BLaER1 treated with 17β-estradiol and CSF1 and Interleukin-3, amounts not matched to agents 10 nM and 100 nM (cell line): ENCODE measurements at regions not wholly inside any gene's neighbourhood (a gene's known extent, or its start where the extent isn't known, plus 50 kb on each side); places are given as distances from the start of the nearest gene placed in this dataset.
"Not testable (repeated sequence)": the region's sequence is repeated elsewhere in the genome, so short reads cannot be mapped to it uniquely, and the experiment has no call there.

Experiments
- H3K27ac ChIP-seq, 11 experiments: shearing (Covaris generic); formaldehyde crosslinking; 2 replicates each; pipeline ENCODE4 v1.8.1; 2022
- H3K27me3 ChIP-seq, 11 experiments: shearing (Covaris generic); formaldehyde crosslinking; 2 replicates each; pipeline ENCODE4 v1.8.1; 2022
- H3K36me3 ChIP-seq, 11 experiments: shearing (Covaris generic); formaldehyde crosslinking; 2 replicates each; pipeline ENCODE4 v1.8.1; 2022
- H3K4me1 ChIP-seq, 10 experiments: shearing (Covaris generic); formaldehyde crosslinking; 2 replicates each; pipeline ENCODE4 v1.8.1; 2022
- H3K4me2 ChIP-seq, 11 experiments: shearing (Covaris generic); formaldehyde crosslinking; 2 replicates each; pipeline ENCODE4 v1.8.1; 2022
- H3K4me3 ChIP-seq, 10 experiments: shearing (Covaris generic); formaldehyde crosslinking; 2 replicates each; pipeline ENCODE4 v1.8.1; 2022
- H3K9ac ChIP-seq, 11 experiments: shearing (Covaris generic); formaldehyde crosslinking; 2 replicates each; pipeline ENCODE4 v1.8.1; 2022
- H3K9me3 ChIP-seq, 11 experiments: shearing (Covaris generic); formaldehyde crosslinking; replicated peaks in 1 of 11; 2 replicates each; pipeline ENCODE4 v1.8.1; 2022
- H4K20me1 ChIP-seq, 11 experiments: shearing (Covaris generic); formaldehyde crosslinking; 2 replicates each; pipeline ENCODE4 v1.8.1; 2022
- Cebpa-rat ChIP-seq, 11 experiments: shearing (Covaris generic); IDR thresholded peaks; 2 replicates each; pipeline ENCODE4 v1.8.1; 2022

DNA sequence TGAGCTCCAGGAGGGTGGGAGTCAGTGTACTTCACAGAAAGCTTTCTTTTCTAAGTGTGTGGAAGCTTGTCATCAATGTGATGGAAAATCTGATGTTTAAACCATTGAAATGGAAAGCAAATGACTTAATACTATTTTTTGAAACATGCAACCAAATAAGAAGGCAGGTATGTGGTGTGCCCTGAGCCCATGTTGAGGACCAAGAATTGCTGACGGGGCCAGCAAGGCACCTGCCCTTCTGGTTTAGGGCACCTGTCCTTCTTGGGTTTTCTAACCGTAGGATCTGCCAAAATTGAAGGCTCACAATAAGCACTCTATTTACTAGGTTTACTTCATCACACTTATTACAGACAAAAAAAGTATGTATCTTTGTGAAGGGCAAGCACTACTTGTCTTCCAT is 537.7 kb downstream of the SOCS6 start:
- H3K9me3 ChIP-seq, result no peaks in the 10 kb centered on the region
- no peaks in the 10 kb centered on the region for H3K36me3 ChIP-seq
- no peaks in the 10 kb centered on the region for H3K27me3 ChIP-seq
- TF ChIP-seq Cebpa-rat (IDR thresholded peaks at IDR 0.05), result no peak
- H4K20me1 ChIP-seq, result no peaks in the 10 kb centered on the region
- no peak overlapping the region for H3K9ac ChIP-seq
- no peak overlapping the region for H3K4me3 ChIP-seq
- H3K4me1 ChIP-seq, result no peaks in the 10 kb centered on the region
- no peak overlapping the region for H3K4me2 ChIP-seq
- H3K27ac ChIP-seq, result no peak overlapping the region

DNA sequence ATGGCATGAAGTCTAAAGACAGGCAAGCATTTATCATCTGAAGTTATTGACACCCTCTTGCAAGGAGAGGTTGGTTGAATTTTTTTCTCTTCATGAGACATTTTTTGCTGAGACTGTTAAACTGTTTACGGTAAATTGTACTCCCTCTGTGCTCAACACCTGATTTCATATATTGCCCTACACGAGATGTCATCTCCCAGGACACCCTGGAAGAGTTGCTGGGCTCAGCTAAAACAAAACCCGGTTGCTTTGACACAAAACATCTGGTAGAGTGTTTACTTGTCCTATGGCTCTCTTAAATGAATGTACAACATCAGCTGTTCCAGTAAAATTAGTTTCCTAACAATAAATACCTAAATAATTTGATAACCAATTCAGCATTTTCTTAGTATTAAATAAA is 533.8 kb downstream of the SOCS6 start:
- H3K4me1 ChIP-seq, result no peaks in the 10 kb centered on the region
- H3K27ac ChIP-seq, result no peak overlapping the region
- H3K9ac ChIP-seq, result no peak overlapping the region
- no peaks in the 10 kb centered on the region for H4K20me1 ChIP-seq
- no peaks in the 10 kb centered on the region for H3K36me3 ChIP-seq
- no peak for TF ChIP-seq Cebpa-rat (IDR thresholded peaks at IDR 0.05)
- no peak overlapping the region for H3K4me2 ChIP-seq
- H3K9me3 ChIP-seq, result no peaks in the 10 kb centered on the region
- H3K27me3 ChIP-seq, result no peaks in the 10 kb centered on the region
- H3K4me3 ChIP-seq, result no peak overlapping the region

DNA sequence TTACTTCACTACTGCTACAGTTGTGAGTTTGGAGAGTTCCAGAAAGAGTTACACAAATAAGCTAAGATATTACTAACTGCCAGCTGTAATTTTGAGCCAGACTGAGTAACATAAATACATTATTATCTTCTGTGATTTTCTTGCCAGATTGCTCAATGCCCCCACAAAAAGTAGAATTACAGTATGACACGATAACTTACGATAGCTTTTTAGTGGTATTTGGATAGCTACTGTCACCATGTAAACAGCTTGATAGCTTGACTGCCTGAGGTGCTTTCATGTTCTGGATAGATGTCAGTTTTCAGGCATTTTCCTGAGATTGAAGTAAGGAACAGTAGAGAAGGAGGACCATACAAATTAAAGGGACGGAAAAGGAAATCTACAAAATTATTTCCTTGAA is 533.3 kb downstream of the SOCS6 start:
- Histone ChIP-seq H3K36me3 (no peaks in the 10 kb centered on the region), H3K4me2 (no peak overlapping the region), H4K20me1 (no peaks in the 10 kb centered on the region), H3K27ac (no peak overlapping the region), H3K27me3 (no peaks in the 10 kb centered on the region), H3K9ac (no peak overlapping the region), H3K4me1 (no peaks in the 10 kb centered on the region), H3K9me3 (no peaks in the 10 kb centered on the region), H3K4me3 (no peak overlapping the region)
- TF ChIP-seq Cebpa-rat (IDR thresholded peaks at IDR 0.05), result no peak

DNA sequence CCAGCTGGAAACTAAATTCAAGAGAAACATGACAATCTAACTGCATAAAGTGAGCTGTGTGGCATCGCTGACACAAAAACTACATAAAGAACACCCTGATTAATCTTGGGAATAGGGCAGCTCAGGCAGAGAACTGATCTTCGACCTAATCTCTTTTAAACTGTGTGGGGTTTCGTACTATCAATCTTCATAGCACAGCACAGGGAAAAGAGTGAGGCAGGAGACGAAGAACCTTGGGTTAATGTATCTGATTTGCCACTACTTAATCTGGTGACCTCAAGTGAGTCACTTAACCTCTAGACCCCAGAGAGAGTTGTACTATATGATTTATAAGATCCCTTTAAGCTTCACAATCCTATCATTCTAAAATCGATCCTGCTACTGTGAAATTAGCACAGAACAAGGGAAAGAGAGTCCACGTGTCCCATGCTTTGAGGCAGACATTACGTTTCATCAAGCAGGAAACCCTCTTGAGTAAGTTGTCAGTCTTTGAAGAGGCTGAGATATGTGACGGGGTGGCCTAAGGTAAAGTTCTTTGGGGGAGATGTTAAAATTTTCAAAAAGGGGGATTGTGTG is 519.7 kb downstream of the SOCS6 start:
- no peak for TF ChIP-seq Cebpa-rat (IDR thresholded peaks at IDR 0.05)
- H3K4me1 ChIP-seq, result no peaks in the 10 kb centered on the region
- H3K4me3 ChIP-seq, result no peak overlapping the region
- H3K36me3 ChIP-seq, result no peaks in the 10 kb centered on the region
- no peak overlapping the region for H3K4me2 ChIP-seq
- H3K27me3 ChIP-seq, result no peaks in the 10 kb centered on the region
- H3K9me3 ChIP-seq, result no peaks in the 10 kb centered on the region
- no peak overlapping the region for H3K27ac ChIP-seq
- H3K9ac ChIP-seq, result no peak overlapping the region
- H4K20me1 ChIP-seq, result no peaks in the 10 kb centered on the region

DNA sequence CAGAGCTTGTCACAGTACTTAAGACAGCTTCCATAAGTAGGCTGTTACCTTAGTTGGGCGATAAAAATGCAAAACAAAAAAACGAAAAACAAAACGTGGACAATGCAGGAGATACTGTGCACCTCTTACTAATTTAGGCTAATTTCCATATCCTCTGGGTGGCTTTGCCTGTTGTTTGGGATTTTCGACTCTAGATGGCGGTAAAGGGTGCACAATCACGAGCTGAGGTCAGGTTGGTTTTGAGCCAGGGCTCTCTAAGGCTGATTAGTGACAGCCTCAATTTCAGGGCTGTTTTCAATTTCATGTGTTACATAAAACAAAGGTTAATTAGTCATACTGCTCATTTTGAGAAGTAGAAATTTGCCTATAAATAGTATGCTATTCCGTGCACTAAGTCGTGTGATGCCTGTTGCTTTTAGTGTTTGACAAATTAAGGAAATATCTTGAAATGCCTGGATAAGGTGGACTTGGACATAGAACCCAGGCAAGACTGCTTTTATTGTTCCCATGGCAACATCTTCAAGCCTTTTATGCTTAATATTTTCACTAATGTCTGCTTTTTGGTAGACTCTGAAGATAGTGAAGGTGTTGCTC is 493.1 kb downstream of the SOCS6 start:
- Histone ChIP-seq H3K9me3 (no peaks in the 10 kb centered on the region), H3K9ac (no peak overlapping the region), H3K27ac (no peak overlapping the region), H3K4me3 (no peak overlapping the region), H3K36me3 (no peaks in the 10 kb centered on the region), H4K20me1 (no peaks in the 10 kb centered on the region), H3K4me2 (no peak overlapping the region), H3K27me3 (no peaks in the 10 kb centered on the region), H3K4me1 (no peaks in the 10 kb centered on the region)
- no peak for TF ChIP-seq Cebpa-rat (IDR thresholded peaks at IDR 0.05)

DNA sequence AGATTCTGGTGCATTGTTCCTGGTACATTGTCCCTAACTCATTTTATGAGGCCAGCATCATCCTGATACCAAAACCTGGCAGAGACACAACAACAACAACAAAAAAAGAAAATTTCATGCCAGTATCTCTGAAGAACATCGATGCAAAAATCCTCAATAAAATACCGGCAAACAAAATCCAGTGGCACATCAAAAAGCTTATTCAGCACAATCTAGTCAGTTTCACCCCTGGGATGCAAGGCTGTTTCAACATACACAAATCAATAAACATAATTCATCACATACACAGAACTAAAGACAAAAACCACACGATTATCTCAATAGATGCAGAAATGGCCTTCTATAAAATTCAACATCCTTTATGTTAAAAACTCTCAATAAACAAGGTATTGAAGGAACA is 477.4 kb downstream of the SOCS6 start:
- not testable (repeated sequence) for H4K20me1 ChIP-seq, H3K9me3 ChIP-seq, H3K4me1 ChIP-seq, H3K27me3 ChIP-seq, H3K9ac ChIP-seq, H3K27ac ChIP-seq, H3K4me3 ChIP-seq, H3K36me3 ChIP-seq, H3K4me2 ChIP-seq

DNA sequence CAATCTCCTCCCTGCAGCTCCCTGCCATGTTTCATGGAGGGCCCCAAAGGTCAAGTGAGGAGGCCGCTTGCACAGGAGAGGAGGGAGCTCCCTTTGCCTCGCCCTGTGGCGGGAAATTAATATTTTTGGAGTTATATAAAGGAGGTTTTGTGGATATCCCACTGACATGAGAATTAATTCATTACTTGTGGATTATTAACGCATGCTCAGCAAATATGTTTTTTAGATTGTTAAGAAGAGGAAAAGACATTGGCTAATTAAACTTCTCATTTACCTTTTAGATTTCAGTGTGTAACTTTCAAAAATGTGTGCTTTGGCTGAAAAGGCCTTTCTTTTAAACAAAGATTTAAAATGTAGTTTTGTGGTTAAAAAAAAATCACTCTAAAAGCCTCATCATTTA is 474.0 kb downstream of the SOCS6 start:
- no peak overlapping the region for H3K4me3 ChIP-seq
- no peak for TF ChIP-seq Cebpa-rat (IDR thresholded peaks at IDR 0.05)
- no peaks in the 10 kb centered on the region for H3K36me3 ChIP-seq
- H3K4me2 ChIP-seq, result no peak overlapping the region
- H3K4me1 ChIP-seq, result peaks cover 0 to 6% (median 0%) of the 10 kb centered on the region in 10 experiments; a peak in 2 of 20 replicates
- H3K9me3 ChIP-seq, result peaks cover 0 to 6% (median 4%) of the 10 kb centered on the region in 11 experiments; a peak in 6 of 22 replicates
- H3K27me3 ChIP-seq, result no peaks in the 10 kb centered on the region
- no peak overlapping the region for H3K27ac ChIP-seq
- H4K20me1 ChIP-seq, result no peaks in the 10 kb centered on the region
- H3K9ac ChIP-seq, result no peak overlapping the region

DNA sequence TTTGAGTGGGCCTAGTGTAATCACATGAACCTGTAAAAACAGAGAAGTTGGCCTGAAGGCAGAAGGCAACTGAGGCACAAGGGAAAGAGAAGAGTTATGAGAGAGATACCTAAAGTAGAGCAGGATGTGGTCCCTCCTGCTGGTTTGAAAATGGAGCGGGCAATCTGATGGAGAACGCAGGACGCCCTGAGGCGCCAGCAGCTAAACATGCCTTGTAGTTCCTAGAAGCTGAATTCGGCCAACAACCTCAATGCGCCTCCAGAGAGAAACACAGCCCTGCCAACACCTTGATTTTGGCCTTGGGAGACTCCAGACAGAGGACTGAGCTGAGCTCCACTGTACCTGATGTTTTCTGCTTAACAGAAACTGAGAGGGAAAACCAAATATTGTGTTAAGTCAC is 469.9 kb downstream of the SOCS6 start:
- no peaks in the 10 kb centered on the region for H3K27me3 ChIP-seq
- no peak overlapping the region for H3K4me3 ChIP-seq
- no peak for TF ChIP-seq Cebpa-rat (IDR thresholded peaks at IDR 0.05)
- H3K4me2 ChIP-seq, result no peak overlapping the region
- H3K36me3 ChIP-seq, result no peaks in the 10 kb centered on the region
- no peak overlapping the region for H3K27ac ChIP-seq
- peaks cover 0 to 23% (median 5%) of the 10 kb centered on the region in 10 experiments; a peak in 7 of 20 replicates for H3K4me1 ChIP-seq
- peaks cover 0 to 5% (median 0%) of the 10 kb centered on the region in 11 experiments; a peak in 5 of 22 replicates for H3K9me3 ChIP-seq
- no peaks in the 10 kb centered on the region for H4K20me1 ChIP-seq
- no peak overlapping the region for H3K9ac ChIP-seq

DNA sequence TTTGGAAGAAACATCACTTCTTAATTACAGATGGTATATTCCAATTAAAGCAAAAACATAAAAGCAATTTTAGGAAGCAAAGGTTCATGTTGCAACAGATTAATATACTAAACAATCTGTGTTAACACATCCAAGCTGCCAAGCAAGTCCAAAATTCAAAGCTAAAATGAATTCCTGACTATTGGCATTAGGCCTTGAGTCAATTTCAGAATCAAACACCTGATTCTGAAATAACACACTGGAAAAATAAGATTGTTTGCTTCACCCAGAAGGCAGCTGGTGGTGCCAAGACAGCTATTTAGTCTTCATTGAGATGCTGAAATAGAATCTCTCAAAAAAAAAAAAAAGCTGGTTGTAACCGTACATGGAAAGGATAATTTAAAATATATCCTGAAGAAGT is 465.6 kb downstream of the SOCS6 start:
- H3K4me1 ChIP-seq, result peaks cover 0 to 17% (median 5%) of the 10 kb centered on the region in 10 experiments; a peak in 7 of 20 replicates
- no peak overlapping the region for H3K27ac ChIP-seq
- H3K9ac ChIP-seq, result no peak overlapping the region
- H3K27me3 ChIP-seq, result no peaks in the 10 kb centered on the region
- no peaks in the 10 kb centered on the region for H4K20me1 ChIP-seq
- no peaks in the 10 kb centered on the region for H3K36me3 ChIP-seq
- TF ChIP-seq Cebpa-rat (IDR thresholded peaks at IDR 0.05), result no peak
- H3K9me3 ChIP-seq, result peaks cover 0 to 9% (median 5%) of the 10 kb centered on the region in 11 experiments; a peak in 12 of 22 replicates
- no peak overlapping the region for H3K4me2 ChIP-seq
- H3K4me3 ChIP-seq, result no peak overlapping the region

DNA sequence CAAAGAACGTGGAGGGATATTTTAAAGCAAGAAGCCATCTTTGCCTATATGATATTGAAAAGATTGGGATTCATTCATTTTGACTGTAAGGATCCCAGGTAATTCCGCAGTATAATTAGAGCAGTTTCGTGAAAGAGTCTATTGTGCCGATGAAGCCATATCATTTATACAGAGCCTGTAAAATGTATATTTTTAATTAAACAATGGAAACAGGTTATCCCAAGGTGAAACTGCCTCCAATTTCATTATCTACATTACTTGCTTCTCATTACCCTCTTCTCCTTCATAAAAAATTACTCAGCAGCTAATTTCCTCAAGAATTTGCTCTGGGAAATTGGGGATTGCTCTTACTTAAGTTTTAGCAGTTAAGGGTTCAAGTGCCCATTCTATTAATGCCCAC is 444.1 kb downstream of the SOCS6 start:
- Histone ChIP-seq H3K27me3 (no peaks in the 10 kb centered on the region), H4K20me1 (no peaks in the 10 kb centered on the region), H3K36me3 (no peaks in the 10 kb centered on the region), H3K4me2 (no peak overlapping the region), H3K4me3 (no peak overlapping the region), H3K9me3 (peaks cover 4 to 23% (median 15%) of the 10 kb centered on the region in 11 experiments; a peak in 16 of 22 replicates), H3K9ac (no peak overlapping the region), H3K4me1 (peaks cover 0 to 7% (median 0%) of the 10 kb centered on the region in 10 experiments; a peak in 8 of 20 replicates), H3K27ac (no peak overlapping the region)
- no peak for TF ChIP-seq Cebpa-rat (IDR thresholded peaks at IDR 0.05)
